HK-2 (cell line): ENCODE measurements at regions not wholly inside any gene's neighbourhood (a gene's known extent, or its start where the extent isn't known, plus 50 kb on each side); places are given as distances from the start of the nearest gene placed in this dataset.
A peak's percentile ranks its signal among the peaks of the same experiment; 100 is the strongest.

Source experiments
- DNase-seq: peaks from one replicate; pipeline ENCODE4 v3.0.0-alpha.2; 2018; ENCODE audit not compliant: unreplicated experiment

GRCh38 chr7:10863476-10863875, 110.2 kb upstream of the PHF14 start:
- no peak for DNase-seq

GRCh38 chr7:10874666-10875065, 99.0 kb upstream of the PHF14 start:
- no peak for DNase-seq

- no peak for DNase-seq
These were observed 98.6 kb upstream of the PHF14 start for GRCh38 chr7:10875080-10875479.

- no peak for DNase-seq
These were observed 84.8 kb upstream of the PHF14 start for GRCh38 chr7:10888861-10889260.

- DNase-seq: peak; percentile 25
These were observed 84.3 kb upstream of the PHF14 start for GRCh38 chr7:10889266-10889898.

GRCh38 chr7:10908600-10908999, 65.1 kb upstream of the PHF14 start:
- no peak for DNase-seq

- no peak for DNase-seq
These were observed 63.2 kb upstream of the PHF14 start for GRCh38 chr7:10910447-10910846.

GRCh38 chr7:10912077-10912476, 61.6 kb upstream of the PHF14 start:
- DNase-seq: no peak

- no peak for DNase-seq
These were observed 60.2 kb upstream of the PHF14 start for GRCh38 chr7:10913457-10913856.

GRCh38 chr7:10918093-10918590, 55.5 kb upstream of the PHF14 start:
- no peak for DNase-seq

GRCh38 chr7:10919923-10920322, 53.7 kb upstream of the PHF14 start:
- no peak for DNase-seq
